ENCODE measurements at regions not wholly inside any gene's neighbourhood (a gene's known extent, or its start where the extent isn't known, plus 50 kb on each side); places are given as distances from the start of the nearest gene placed in this dataset.

DNA sequence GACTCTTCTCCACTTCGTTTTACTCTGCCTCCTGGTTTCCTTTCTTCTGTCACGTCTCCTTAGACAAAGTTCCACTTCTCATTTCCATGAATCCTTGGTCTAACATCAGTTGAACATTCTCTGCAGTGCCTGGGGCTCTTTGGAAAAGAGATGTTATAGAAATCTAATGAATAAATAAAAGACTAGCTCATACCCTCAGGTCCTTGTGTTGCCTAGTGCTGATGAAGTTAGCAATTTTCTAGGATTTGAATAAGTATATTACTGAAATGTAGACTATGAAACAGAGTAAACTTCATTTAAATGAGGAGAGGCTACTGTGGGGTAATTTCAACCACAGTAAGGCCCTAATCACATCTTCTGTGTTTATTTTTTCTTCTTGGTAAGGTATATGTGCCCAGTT is 146.9 kb upstream of the CADPS start:
- Histone ChIP-seq H3K27me3 (ENCODE audit: insufficient read depth, poor library complexity, severe bottlenecking) (no peaks in the 10 kb centered on the region), H3K27ac (replicated peaks) (no peak overlapping the region), H3K4me3 (replicated peaks; ENCODE audit: insufficient read depth, low read length) (no peak overlapping the region)
- DNase-seq (ENCODE audit: low read depth in 1 of 2, low spot score in 1 of 2): no peak
- TF ChIP-seq CTCF (IDR thresholded peaks at IDR 0.05; ENCODE audit: insufficient read depth, low read length): no peak
- TF ChIP-seq, protein P1, sequence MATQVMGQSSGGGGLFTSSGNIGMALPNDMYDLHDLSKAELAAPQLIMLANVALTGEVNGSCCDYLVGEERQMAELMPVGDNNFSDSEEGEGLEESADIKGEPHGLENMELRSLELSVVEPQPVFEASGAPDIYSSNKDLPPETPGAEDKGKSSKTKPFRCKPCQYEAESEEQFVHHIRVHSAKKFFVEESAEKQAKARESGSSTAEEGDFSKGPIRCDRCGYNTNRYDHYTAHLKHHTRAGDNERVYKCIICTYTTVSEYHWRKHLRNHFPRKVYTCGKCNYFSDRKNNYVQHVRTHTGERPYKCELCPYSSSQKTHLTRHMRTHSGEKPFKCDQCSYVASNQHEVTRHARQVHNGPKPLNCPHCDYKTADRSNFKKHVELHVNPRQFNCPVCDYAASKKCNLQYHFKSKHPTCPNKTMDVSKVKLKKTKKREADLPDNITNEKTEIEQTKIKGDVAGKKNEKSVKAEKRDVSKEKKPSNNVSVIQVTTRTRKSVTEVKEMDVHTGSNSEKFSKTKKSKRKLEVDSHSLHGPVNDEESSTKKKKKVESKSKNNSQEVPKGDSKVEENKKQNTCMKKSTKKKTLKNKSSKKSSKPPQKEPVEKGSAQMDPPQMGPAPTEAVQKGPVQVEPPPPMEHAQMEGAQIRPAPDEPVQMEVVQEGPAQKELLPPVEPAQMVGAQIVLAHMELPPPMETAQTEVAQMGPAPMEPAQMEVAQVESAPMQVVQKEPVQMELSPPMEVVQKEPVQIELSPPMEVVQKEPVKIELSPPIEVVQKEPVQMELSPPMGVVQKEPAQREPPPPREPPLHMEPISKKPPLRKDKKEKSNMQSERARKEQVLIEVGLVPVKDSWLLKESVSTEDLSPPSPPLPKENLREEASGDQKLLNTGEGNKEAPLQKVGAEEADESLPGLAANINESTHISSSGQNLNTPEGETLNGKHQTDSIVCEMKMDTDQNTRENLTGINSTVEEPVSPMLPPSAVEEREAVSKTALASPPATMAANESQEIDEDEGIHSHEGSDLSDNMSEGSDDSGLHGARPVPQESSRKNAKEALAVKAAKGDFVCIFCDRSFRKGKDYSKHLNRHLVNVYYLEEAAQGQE (IDR thresholded peaks at IDR 0.05; ENCODE audit: insufficient replicate concordance, low read depth): no peak

GRCh38 chr3:63026722-63027121 is 151.5 kb upstream of the CADPS start:
- Histone ChIP-seq H3K27ac (replicated peaks) (no peak overlapping the region), H3K27me3 (ENCODE audit: insufficient read depth, poor library complexity, severe bottlenecking) (no peaks in the 10 kb centered on the region), H3K4me3 (replicated peaks; ENCODE audit: insufficient read depth, low read length) (no peak overlapping the region)
- no peak for TF ChIP-seq CTCF (IDR thresholded peaks at IDR 0.05; ENCODE audit: insufficient read depth, low read length)
- DNase-seq (ENCODE audit: low read depth in 1 of 2, low spot score in 1 of 2): no peak

- Histone ChIP-seq H3K27me3 (ENCODE audit: insufficient read depth, poor library complexity, severe bottlenecking) (no peaks in the 10 kb centered on the region), H3K27ac (replicated peaks) (no peak overlapping the region), H3K4me3 (replicated peaks; ENCODE audit: insufficient read depth, low read length) (no peak overlapping the region)
- no peak for DNase-seq (ENCODE audit: low read depth in 1 of 2, low spot score in 1 of 2)
- TF ChIP-seq GABPA (IDR thresholded peaks at IDR 0.05; ENCODE audit: low read depth) (no peak), CTCF (IDR thresholded peaks at IDR 0.05; ENCODE audit: insufficient read depth, low read length) (no peak), POLR2AphosphoS5 (IDR thresholded peaks at IDR 0.05; ENCODE audit: low read depth) (no peak), SPI1 (IDR thresholded peaks at IDR 0.05; ENCODE audit: borderline replicate concordance, low read depth) (no peak)
- TF ChIP-seq, protein P1 (IDR thresholded peaks at IDR 0.05; ENCODE audit: insufficient replicate concordance, low read depth): no peak
These were observed 154.1 kb upstream of the CADPS start for GRCh38 chr3:63029326-63029725.

- no peak for DNase-seq (ENCODE audit: low read depth in 1 of 2, low spot score in 1 of 2)
- TF ChIP-seq SPI1 (IDR thresholded peaks at IDR 0.05; ENCODE audit: borderline replicate concordance, low read depth) (no peak), POLR2AphosphoS5 (IDR thresholded peaks at IDR 0.05; ENCODE audit: low read depth) (no peak), GABPA (IDR thresholded peaks at IDR 0.05; ENCODE audit: low read depth) (no peak), CTCF (IDR thresholded peaks at IDR 0.05; ENCODE audit: insufficient read depth, low read length) (no peak)
- TF ChIP-seq, protein P1 (IDR thresholded peaks at IDR 0.05; ENCODE audit: insufficient replicate concordance, low read depth): no peak
- no peaks in the 10 kb centered on the region for H3K27me3 ChIP-seq (ENCODE audit: insufficient read depth, poor library complexity, severe bottlenecking)
- H3K4me3 ChIP-seq (replicated peaks; ENCODE audit: insufficient read depth, low read length): no peak overlapping the region
- no peak overlapping the region for H3K27ac ChIP-seq (replicated peaks)
These were observed 154.7 kb upstream of the CADPS start for GRCh38 chr3:63029921-63030320.

Measured in HL-60 (cell line).